Osteoblast (primary cell): ENCODE measurements at regions not wholly inside any gene's neighbourhood (a gene's known extent, or its start where the extent isn't known, plus 50 kb on each side); places are given as distances from the start of the nearest gene placed in this dataset.

Source experiments
- DNase-seq: peaks from one replicate; pipeline ENCODE4 v3.0.0; 2011; ENCODE audit warnings: low spot score, mixed read lengths; ENCODE audit not compliant: insufficient read length; ENCODE audit errors: missing footprints
- H2AFZ ChIP-seq: 2 replicates; pipeline ENCODE4 v1.6.0; 2011; ENCODE audit warnings: mild to moderate bottlenecking, low read length
- H3K27ac ChIP-seq: 2 replicates; pipeline ENCODE4 v1.5.1; 2011; ENCODE audit warnings: mild to moderate bottlenecking, low read depth, low read length, moderate library complexity
- H3K27me3 ChIP-seq: 2 replicates; pipeline ENCODE4 v1.6.0; 2012; ENCODE audit warnings: mild to moderate bottlenecking, control low read depth, inconsistent platforms, low read length, moderate library complexity; ENCODE audit not compliant: insufficient read depth
- H3K36me3 ChIP-seq: 2 replicates; pipeline ENCODE4 v1.5.1; 2011; ENCODE audit warnings: mild to moderate bottlenecking, low read length, control low read depth, moderate library complexity; ENCODE audit not compliant: insufficient read depth
- H3K4me1 ChIP-seq: 2 replicates; pipeline ENCODE4 v1.5.1; 2011; ENCODE audit warnings: mild to moderate bottlenecking, low read length, control low read depth, moderate library complexity; ENCODE audit not compliant: insufficient read depth
- H3K4me2 ChIP-seq: 2 replicates; pipeline ENCODE4 v1.6.0; 2011; ENCODE audit warnings: mild to moderate bottlenecking, low read length; ENCODE audit not compliant: insufficient read depth
- H3K4me3 ChIP-seq: fragments of 200-600 bp; sonication (generic); 3 replicates; pipeline ENCODE4 v1.5.1; 2012; ENCODE audit warnings: mild to moderate bottlenecking, low read length, inconsistent platforms; ENCODE audit not compliant: insufficient read depth
- H3K79me2 ChIP-seq: 2 replicates; pipeline ENCODE4 v1.6.0; 2012; ENCODE audit warnings: mild to moderate bottlenecking, low read length, control low read depth, inconsistent platforms; ENCODE audit not compliant: insufficient read depth
- H3K9me3 ChIP-seq: 2 replicates; pipeline ENCODE4 v1.5.1; 2011; ENCODE audit warnings: low read depth, low read length, control low read depth
- H4K20me1 ChIP-seq: 2 replicates; pipeline ENCODE4 v1.6.0; 2012; ENCODE audit warnings: mild to moderate bottlenecking, low read length, control low read depth; ENCODE audit not compliant: insufficient read depth
- CTCF ChIP-seq: IDR thresholded peaks from 2 replicates; pipeline ENCODE4 v1.5.1; 2011; ENCODE audit warnings: mild to moderate bottlenecking, low read depth, low read length, moderate library complexity; ENCODE audit errors: extremely low read depth

GRCh38 chr6:166683477-166683876 lies 56.4 kb upstream of the RPS6KA2 start:
- Histone ChIP-seq H3K4me3 (no peak overlapping the region), H3K9me3 (no peaks in the 10 kb centered on the region), H4K20me1 (no peaks in the 10 kb centered on the region), H2AFZ (no peak overlapping the region), H3K79me2 (no peaks in the 10 kb centered on the region), H3K36me3 (no peaks in the 10 kb centered on the region), H3K4me1 (no peaks in the 10 kb centered on the region), H3K27me3 (no peaks in the 10 kb centered on the region), H3K27ac (no peak overlapping the region), H3K4me2 (no peak overlapping the region)
- no peak for TF ChIP-seq CTCF
- DNase-seq, result peak; percentile 86

DNA sequence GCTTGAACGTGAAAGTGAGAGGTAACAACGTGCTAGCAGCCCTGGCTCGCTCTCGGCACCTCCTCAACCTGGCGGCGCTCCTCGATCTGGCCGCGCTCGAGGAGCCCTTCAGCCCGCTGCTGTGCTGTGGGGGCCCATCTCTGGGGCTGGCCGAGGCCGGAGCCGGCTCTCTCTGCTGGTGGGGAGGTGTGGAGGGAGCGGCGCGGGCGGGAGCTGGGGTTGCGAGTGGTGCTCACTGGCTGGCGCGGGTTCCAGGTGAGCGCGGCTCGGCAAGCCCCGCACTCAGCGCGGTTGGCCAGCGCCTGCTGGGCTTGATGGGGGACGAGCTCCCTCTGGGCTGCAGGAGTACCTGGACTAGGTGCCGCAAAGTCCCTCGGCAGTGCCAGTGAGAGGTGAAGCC lies 52.5 kb upstream of the RPS6KA2 start:
- DNase-seq, result no peak
- TF ChIP-seq CTCF, result no peak
- no peaks in the 10 kb centered on the region for H3K4me1 ChIP-seq
- H2AFZ ChIP-seq, result no peak overlapping the region
- no peak overlapping the region for H3K27ac ChIP-seq
- no peaks in the 10 kb centered on the region for H3K9me3 ChIP-seq
- no peaks in the 10 kb centered on the region for H4K20me1 ChIP-seq
- H3K36me3 ChIP-seq, result no peaks in the 10 kb centered on the region
- H3K4me2 ChIP-seq, result no peak overlapping the region
- no peak overlapping the region for H3K4me3 ChIP-seq
- no peaks in the 10 kb centered on the region for H3K79me2 ChIP-seq
- no peaks in the 10 kb centered on the region for H3K27me3 ChIP-seq

- DNase-seq, result no peak
Observed at GRCh38 chr6:166678426-166678825, 51.4 kb upstream of the RPS6KA2 start.

DNA sequence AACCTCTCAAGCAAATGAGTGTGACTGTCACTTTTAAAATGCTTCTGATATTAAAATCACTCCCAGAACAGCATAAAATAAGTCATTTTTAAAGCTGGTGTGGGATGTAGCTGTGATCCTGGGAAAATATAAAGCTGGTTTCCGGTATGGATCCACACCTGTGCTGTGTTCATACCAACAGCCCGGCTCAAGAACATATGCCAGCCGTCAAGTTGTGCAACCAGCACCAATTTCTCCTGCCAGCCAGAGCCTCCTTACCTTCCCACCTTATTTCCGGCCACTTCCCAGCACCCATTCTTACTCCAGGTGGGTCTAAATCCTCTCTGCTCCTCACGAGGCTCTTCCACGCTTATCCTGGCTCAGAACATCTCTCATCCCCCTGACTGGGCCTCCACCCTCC lies 50.9 kb upstream of the RPS6KA2 start:
- no peak for TF ChIP-seq CTCF
- H3K4me3 ChIP-seq, result no peak overlapping the region
- H3K79me2 ChIP-seq, result no peaks in the 10 kb centered on the region
- no peaks in the 10 kb centered on the region for H3K4me1 ChIP-seq
- no peaks in the 10 kb centered on the region for H3K36me3 ChIP-seq
- no peak overlapping the region for H3K4me2 ChIP-seq
- H3K27me3 ChIP-seq, result no peaks in the 10 kb centered on the region
- no peak for DNase-seq
- no peaks in the 10 kb centered on the region for H3K9me3 ChIP-seq
- no peaks in the 10 kb centered on the region for H4K20me1 ChIP-seq
- H3K27ac ChIP-seq, result no peak overlapping the region
- H2AFZ ChIP-seq, result no peak overlapping the region

More at GRCh38 chr6:166678426-166678825, 51.4 kb upstream of the RPS6KA2 start:
- Histone ChIP-seq H4K20me1 (no peaks in the 10 kb centered on the region), H3K4me1 (no peaks in the 10 kb centered on the region), H3K27me3 (no peaks in the 10 kb centered on the region), H3K4me3 (no peak overlapping the region), H2AFZ (no peak overlapping the region), H3K9me3 (no peaks in the 10 kb centered on the region), H3K27ac (no peak overlapping the region), H3K36me3 (no peaks in the 10 kb centered on the region), H3K79me2 (no peaks in the 10 kb centered on the region), H3K4me2 (no peak overlapping the region)
- TF ChIP-seq CTCF, result no peak
